Panc1 (cell line): ENCODE measurements at regions not wholly inside any gene's neighbourhood (a gene's known extent, or its start where the extent isn't known, plus 50 kb on each side); places are given as distances from the start of the nearest gene placed in this dataset.

Experiments used
- ATAC-seq: fragments of 200-7000 bp; cut with Tn5 transposase; 2 replicates; pipeline ENCODE4 v1.9.1; 2020; ENCODE audit warnings: mild to moderate bottlenecking, moderate library complexity
- BruUV-seq: library from RNA; stranded (reverse); fragments of 400-500 nt; replicated peaks from 2 replicates; lab custom pipeline; 2021; lab: Mats Ljungman, UMichigan
- CTCF ChIA-PET: fragments of 300-600 bp; sonication (Branson Sonifier 250); formaldehyde crosslinking; loops from one replicate; lab custom pipeline; 2022; ENCODE audit warnings: antibody characterized with exemption; lab: Charles Lee
- POLR2A ChIA-PET: fragments of 300-600 bp; sonication (Branson Sonifier 250); formaldehyde crosslinking; loops from one replicate; lab custom pipeline; 2022; ENCODE audit warnings: antibody characterized with exemption; lab: Charles Lee
- DNase-seq: peaks from one replicate; pipeline ENCODE4 v3.0.0-alpha.2; 2010; ENCODE audit warnings: low read depth, low spot score
- H3K27ac ChIP-seq: 2 replicates; pipeline ENCODE4 v1.5.1; 2011; ENCODE audit warnings: mild to moderate bottlenecking, low read length, inconsistent platforms
- H3K27me3 ChIP-seq: fragments of 200-500 bp; sonication (Bioruptor generic); 2 replicates; pipeline ENCODE4 v1.6.0; 2014; ENCODE audit warnings: low read length, inconsistent platforms; ENCODE audit not compliant: control insufficient read depth, insufficient read depth
- H3K36me3 ChIP-seq: fragments of 200-500 bp; sonication (Bioruptor generic); 2 replicates; pipeline ENCODE4 v1.5.1; 2014; ENCODE audit warnings: inconsistent platforms, mild to moderate bottlenecking, low read length, moderate library complexity; ENCODE audit not compliant: control insufficient read depth, insufficient read depth
- H3K4me1 ChIP-seq: 2 replicates; pipeline ENCODE4 v1.5.1; 2011; ENCODE audit warnings: inconsistent platforms, mild to moderate bottlenecking, low read length, moderate library complexity; ENCODE audit not compliant: control insufficient read depth, insufficient read depth
- H3K4me3 ChIP-seq, 2 experiments: 2 replicates each; pipeline ENCODE4 v1.5.1; 2011 to 2012; ENCODE audit warnings: low read depth in 2 of 2, low read length in 2 of 2, mild to moderate bottlenecking in 2 of 2, inconsistent platforms in 1 of 2, moderate library complexity in 1 of 2
- H3K9me3 ChIP-seq: fragments of 200-500 bp; sonication (Bioruptor generic); 2 replicates; pipeline ENCODE4 v1.5.1; 2014; ENCODE audit warnings: low read depth, mild to moderate bottlenecking, inconsistent platforms, low read length, moderate library complexity; ENCODE audit not compliant: control insufficient read depth, insufficient read depth
- CTCF ChIP-seq: fragments of 450-650 bp; IDR thresholded peaks from 2 replicates; pipeline ENCODE4 v1.5.1; 2017; ENCODE audit warnings: mild to moderate bottlenecking
- POLR2AphosphoS5 ChIP-seq: IDR thresholded peaks from 2 replicates; pipeline ENCODE4 v1.6.1; 2012; ENCODE audit warnings: mild to moderate bottlenecking, low read depth, low read length, moderate library complexity
- REST ChIP-seq, 2 experiments: IDR thresholded peaks; 2 replicates each; pipeline ENCODE4 v1.6.1; 2011 to 2012; ENCODE audit warnings: low read depth in 2 of 2, control low read depth in 1 of 2, low read length in 1 of 2, mild to moderate bottlenecking in 1 of 2, moderate library complexity in 1 of 2; ENCODE audit not compliant: insufficient read depth in 1 of 2
- SIN3A ChIP-seq: IDR thresholded peaks from 2 replicates; pipeline ENCODE4 v1.6.1; 2012; ENCODE audit warnings: low read depth, mild to moderate bottlenecking, low read length, moderate library complexity, borderline replicate concordance; ENCODE audit not compliant: insufficient read depth
- TCF7L2 ChIP-seq: IDR thresholded peaks from 2 replicates; pipeline ENCODE4 v1.6.1; 2011; ENCODE audit warnings: mild to moderate bottlenecking, low read depth, low read length, inconsistent platforms
- in situ Hi-C: cut with HindIII; loops from 2 replicates; pipeline ENCODE4 v1.10.0; 2016; ENCODE audit warnings: low sequenced_read_pairs, low pct_unique_long_range_greater_than_20kb
- intact Hi-C: fragments of 100-400 bp; cut with micrococcal nuclease; formaldehyde crosslinking; loops from one replicate; pipeline ENCODE4 v1.10.0; 2022; ENCODE audit not compliant: unreplicated experiment

- in situ Hi-C loops (no loop called here), intact Hi-C loops (no loop called here)
- ChIA-PET CTCF (no interaction called here), POLR2A (no interaction called here)
- Histone ChIP-seq H3K4me3 (no peak overlapping the region), H3K9me3 (0 out of 2 replicates have a peak, but pooled peaks cover 3% of the 10 kb centered on the region), H3K36me3 (no peaks in the 10 kb centered on the region), H3K4me1 (no peaks in the 10 kb centered on the region), H3K27me3 (no peaks in the 10 kb centered on the region), H3K27ac (no peak overlapping the region)
- TF ChIP-seq SIN3A = no peak
- TF ChIP-seq POLR2AphosphoS5 = no peak
- TF ChIP-seq CTCF = no peak
- ATAC-seq = no peak
- no peak for DNase-seq
- no TSS peak for BruUV-seq
These were observed 631.1 kb downstream of the MATN1 start for GRCh38 chr1:30092051-30092858.

- 0 out of 2 replicates have a peak, but pooled peaks cover 3% of the 10 kb centered on the region for H3K9me3 ChIP-seq
- no TSS peak for BruUV-seq
- H3K27me3 ChIP-seq = no peaks in the 10 kb centered on the region
- ChIA-PET CTCF (no interaction called here), POLR2A (no interaction called here)
- no peak for TF ChIP-seq TCF7L2
- TF ChIP-seq SIN3A = no peak
- no peak for TF ChIP-seq CTCF
- no peak for TF ChIP-seq POLR2AphosphoS5
- TF ChIP-seq REST (IDR thresholded peaks at IDR 0.05; ENCODE audit: insufficient read depth in 1 of 2, low read depth in 2 of 2, low read length in 1 of 2) = no peak
- ATAC-seq (no peak), DNase-seq (no peak)
- no peaks in the 10 kb centered on the region for H3K36me3 ChIP-seq
- in situ Hi-C loops = no loop called here
- intact Hi-C loops = no loop called here
- H3K4me3 ChIP-seq = no peak overlapping the region
- H3K4me1 ChIP-seq = no peaks in the 10 kb centered on the region
- H3K27ac ChIP-seq = no peak overlapping the region
These were observed 633.1 kb downstream of the MATN1 start for GRCh38 chr1:30090162-30090820.
